CD4-positive, alpha-beta T cell (primary cell): ENCODE measurements at regions not wholly inside any gene's neighbourhood (a gene's known extent, or its start where the extent isn't known, plus 50 kb on each side); places are given as distances from the start of the nearest gene placed in this dataset.

ENCODE experiments used
- ATAC-seq: fragments of 200-7000 bp; cut with Tn5 transposase; one replicate; pipeline ENCODE4 v1.10.0; 2022; ENCODE audit warnings: mild to moderate bottlenecking; ENCODE audit not compliant: poor library complexity
- CTCF ChIA-PET: fragments of 350-600 bp; sonication (Branson Sonifier 250); formaldehyde crosslinking; loops from one replicate; lab custom pipeline; 2021; ENCODE audit warnings: antibody characterized with exemption, inconsistent platforms; lab: Charles Lee
- POLR2A ChIA-PET: fragments of 350-600 bp; sonication (Branson Sonifier 250); formaldehyde crosslinking; loops from one replicate; lab custom pipeline; 2021; ENCODE audit warnings: antibody characterized with exemption, inconsistent platforms; lab: Charles Lee
- DNase-seq, 14 experiments: peaks; one replicate each; pipeline ENCODE4 v3.0.0-alpha.2; 2013 to 2020; ENCODE audit warnings: mixed read lengths in 2 of 14
- H3K27ac ChIP-seq, 2 donors: one replicate each; pipeline versions ENCODE4 v1.5.1 to v1.7.0; 2013; ENCODE audit warnings: low read length in 2 of 2, low read depth in 1 of 2, mild to moderate bottlenecking in 1 of 2
- H3K27me3 ChIP-seq, 2 experiments: 1 replicate in 1 of 2; 2 replicates in 1 of 2; pipeline versions ENCODE4 v1.6.1 to v1.7.0; 2013; ENCODE audit warnings: low read length in 2 of 2, control low read depth in 1 of 2, mild to moderate bottlenecking in 1 of 2, moderate library complexity in 1 of 2; ENCODE audit not compliant: insufficient read depth in 2 of 2, control insufficient read depth in 1 of 2
- H3K36me3 ChIP-seq: one replicate; pipeline ENCODE4 v1.6.1; 2013; ENCODE audit warnings: low read length, control low read depth; ENCODE audit not compliant: insufficient read depth
- H3K4me1 ChIP-seq: one replicate; pipeline ENCODE4 v1.6.1; 2013; ENCODE audit warnings: low read length, control low read depth; ENCODE audit not compliant: insufficient read depth
- H3K4me3 ChIP-seq: one replicate; pipeline ENCODE4 v1.5.1; 2013; ENCODE audit warnings: mild to moderate bottlenecking, low read length, moderate library complexity
- H3K9me3 ChIP-seq, 2 experiments: 1 replicate in 1 of 2; 2 replicates in 1 of 2; pipeline versions ENCODE4 v1.6.1 to v1.7.0; 2013; ENCODE audit warnings: low read length in 2 of 2, mild to moderate bottlenecking in 2 of 2, control low read depth in 1 of 2, moderate library complexity in 1 of 2; ENCODE audit not compliant: control insufficient read depth in 1 of 2, insufficient read depth in 1 of 2
- H3K27ac Mint-ChIP-seq: one replicate; pipeline ENCODE4 v1.8.0; 2020; ENCODE audit warnings: mixed read lengths
- H3K27me3 Mint-ChIP-seq: one replicate; pipeline ENCODE4 v1.8.0; 2021; ENCODE audit warnings: mixed read lengths
- H3K36me3 Mint-ChIP-seq: one replicate; pipeline ENCODE4 v1.8.0; 2021; ENCODE audit warnings: low read depth, mixed read lengths
- H3K4me1 Mint-ChIP-seq: one replicate; pipeline ENCODE4 v1.8.0; 2021; ENCODE audit warnings: low read depth, mixed read lengths
- H3K4me3 Mint-ChIP-seq: one replicate; pipeline ENCODE4 v1.8.0; 2020; ENCODE audit warnings: mild to moderate bottlenecking, mixed read lengths
- H3K9me3 Mint-ChIP-seq: one replicate; pipeline ENCODE4 v1.8.0; 2020; ENCODE audit warnings: mixed read lengths
- CTCF ChIP-seq: fragments of 200-600 bp; IDR thresholded peaks from one replicate; pipeline ENCODE4 v1.8.0; 2022; ENCODE audit warnings: antibody characterized with exemption, mild to moderate bottlenecking
- intact Hi-C, 2 experiments: fragments of 100-400 bp; cut with DNase I in 1 of 2; cut with micrococcal nuclease in 1 of 2; formaldehyde crosslinking; loops; one replicate each; pipeline versions ENCODE4 v1.15.1 to v1.9.0; 2023 to 2025; cut with DNase I, micrococcal nuclease

DNA sequence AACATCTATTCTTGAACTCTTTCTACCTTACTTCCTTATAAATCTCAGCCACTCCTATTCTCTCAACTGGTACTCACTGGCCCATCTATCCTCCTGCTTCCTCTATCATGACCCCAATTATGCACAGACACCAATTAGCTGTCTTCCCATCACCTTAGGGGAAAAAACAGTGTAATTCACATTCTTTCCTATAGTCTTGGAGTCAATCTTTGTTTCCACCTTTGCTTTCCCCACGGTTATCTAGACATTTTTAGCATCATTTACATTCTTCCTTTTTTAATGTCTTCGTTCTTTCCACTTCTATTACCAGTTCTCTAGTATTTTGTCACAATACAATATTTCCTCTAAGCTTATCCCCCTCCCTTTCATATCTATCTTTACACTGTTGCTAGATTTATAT lies 449.4 kb downstream of the TMEM38B start:
- no peaks in the 10 kb centered on the region for H3K4me1 ChIP-seq
- Mint-ChIP-seq H3K4me1 (no peaks in the 10 kb centered on the region), H3K9me3 (no peaks in the 10 kb centered on the region), H3K36me3 (no peaks in the 10 kb centered on the region), H3K27me3 (no peaks in the 10 kb centered on the region), H3K4me3 (no peak overlapping the region), H3K27ac (no peak overlapping the region)
- H3K27ac ChIP-seq, result no peak overlapping the region
- intact Hi-C loops, result no loop called here
- H3K9me3 ChIP-seq, result no peaks in the 10 kb centered on the region
- no peaks in the 10 kb centered on the region for H3K36me3 ChIP-seq
- H3K4me3 ChIP-seq, result no peak overlapping the region
- no peaks in the 10 kb centered on the region for H3K27me3 ChIP-seq
- ATAC-seq (no peak), DNase-seq (no peak)
- ChIA-PET POLR2A (no interaction called here), CTCF (no interaction called here)
- TF ChIP-seq CTCF, result no peak

GRCh38 chr9:106146066-106146840 lies 451.9 kb downstream of the TMEM38B start:
- CTCF ChIA-PET, result no interaction called here
- intact Hi-C loops, result no loop called here
- no peaks in the 10 kb centered on the region for H3K27me3 Mint-ChIP-seq
- no peak for TF ChIP-seq CTCF
- Histone ChIP-seq H3K36me3 (no peaks in the 10 kb centered on the region), H3K4me1 (no peaks in the 10 kb centered on the region), H3K27me3 (no peaks in the 10 kb centered on the region), H3K9me3 (no peaks in the 10 kb centered on the region), H3K4me3 (no peak overlapping the region), H3K27ac (no peak overlapping the region)
- H3K36me3 Mint-ChIP-seq, result no peaks in the 10 kb centered on the region
- H3K27ac Mint-ChIP-seq, result no peak overlapping the region
- no peak overlapping the region for H3K4me3 Mint-ChIP-seq
- ATAC-seq, result no peak
- POLR2A ChIA-PET, result no interaction called here
- H3K4me1 Mint-ChIP-seq, result no peaks in the 10 kb centered on the region
- DNase-seq, result no peak
- H3K9me3 Mint-ChIP-seq, result no peaks in the 10 kb centered on the region

- ChIA-PET CTCF (no interaction called here), POLR2A (no interaction called here)
- no peak for DNase-seq
- H3K4me1 Mint-ChIP-seq, result no peaks in the 10 kb centered on the region
- H3K9me3 Mint-ChIP-seq, result no peaks in the 10 kb centered on the region
- H3K27me3 Mint-ChIP-seq, result no peaks in the 10 kb centered on the region
- no peak for TF ChIP-seq CTCF
- intact Hi-C loops, result no loop called here
- H3K36me3 Mint-ChIP-seq, result no peaks in the 10 kb centered on the region
- H3K4me3 ChIP-seq, result no peak overlapping the region
- no peak overlapping the region for H3K27ac ChIP-seq
- H3K4me1 ChIP-seq, result no peaks in the 10 kb centered on the region
- no peaks in the 10 kb centered on the region for H3K9me3 ChIP-seq
- H3K36me3 ChIP-seq, result no peaks in the 10 kb centered on the region
- no peak overlapping the region for H3K27ac Mint-ChIP-seq
- no peaks in the 10 kb centered on the region for H3K27me3 ChIP-seq
- H3K4me3 Mint-ChIP-seq, result no peak overlapping the region
- ATAC-seq, result no peak
These were observed 452.5 kb downstream of the TMEM38B start for GRCh38 chr9:106146886-106147285.
